HuH-7 (cell line): ENCODE measurements at regions not wholly inside any gene's neighbourhood (a gene's known extent, or its start where the extent isn't known, plus 50 kb on each side); places are given as distances from the start of the nearest gene placed in this dataset.

ENCODE experiments used
- DNase-seq: peaks from one replicate; pipeline ENCODE4 v3.0.0; 2011; ENCODE audit warnings: low spot score

DNA sequence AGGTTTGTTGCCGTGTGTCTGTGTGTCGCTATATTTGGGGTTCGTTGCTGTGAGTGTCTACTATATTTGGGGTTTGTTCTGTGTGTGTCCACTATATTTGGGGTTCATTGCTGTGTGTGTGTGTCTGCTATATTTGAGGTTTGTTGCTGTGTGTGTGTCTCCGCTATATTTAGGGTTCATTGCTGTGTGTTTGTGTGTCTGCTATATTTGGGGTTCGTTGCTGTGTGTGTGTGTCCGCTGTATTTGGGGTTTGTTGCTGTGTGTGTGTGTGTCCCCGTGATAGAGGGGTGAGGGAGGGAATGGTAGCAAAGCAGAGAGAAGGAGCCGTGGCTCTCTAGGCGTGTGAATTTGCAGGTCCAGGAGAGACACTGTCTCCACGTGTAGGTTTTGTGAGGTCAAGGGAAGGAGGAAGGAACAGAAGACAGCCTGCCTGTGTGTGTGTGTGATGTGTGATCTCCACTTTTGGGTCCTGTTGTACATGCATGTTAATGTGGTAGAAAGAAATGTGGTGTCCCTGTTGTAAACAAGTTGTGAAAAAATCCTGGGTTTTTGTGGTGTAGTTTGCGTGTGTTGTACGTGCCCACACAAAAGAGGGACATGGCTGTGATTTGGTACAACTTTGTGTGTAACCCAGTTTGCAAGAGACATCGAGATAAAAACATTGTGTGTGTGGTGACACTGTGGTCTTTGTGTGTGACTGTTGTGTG, 56.3 kb upstream of the ECE1 start:
- DNase-seq, result no peak

DNA sequence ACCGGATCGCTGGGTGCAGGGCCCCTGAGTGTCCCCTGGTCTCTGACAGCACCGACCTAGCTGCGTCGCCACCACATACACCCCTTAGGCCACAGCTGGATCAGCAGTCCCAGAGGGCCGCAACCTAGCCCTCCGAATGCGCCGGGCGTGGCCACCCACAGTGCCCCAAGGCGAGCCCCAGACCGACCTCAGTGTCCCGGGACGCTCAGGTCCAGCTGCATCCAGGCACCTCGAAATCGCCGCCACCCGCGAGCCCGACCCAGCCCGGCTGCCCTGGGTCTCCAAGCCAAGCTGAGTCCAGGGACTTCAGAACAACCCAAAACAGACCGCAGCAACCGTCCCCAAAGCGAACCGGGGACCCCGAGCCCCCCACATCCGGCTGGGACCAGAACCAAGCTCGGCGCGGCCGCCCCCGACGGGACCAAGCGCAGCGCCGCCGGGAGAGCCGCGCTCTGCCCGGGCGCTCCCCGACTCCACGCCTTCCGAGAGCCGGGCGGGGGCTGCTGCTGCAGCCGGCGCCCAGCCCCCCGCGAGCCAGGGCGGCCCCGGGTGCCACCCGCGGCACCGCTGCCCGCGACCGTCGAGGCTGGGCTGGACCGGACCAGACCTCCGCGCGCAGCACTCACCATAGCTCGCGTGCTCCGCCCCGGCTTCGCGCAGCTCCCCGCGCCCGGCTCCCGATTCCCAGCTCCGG, 54.6 kb upstream of the ECE1 start:
- DNase-seq, result no peak

DNA sequence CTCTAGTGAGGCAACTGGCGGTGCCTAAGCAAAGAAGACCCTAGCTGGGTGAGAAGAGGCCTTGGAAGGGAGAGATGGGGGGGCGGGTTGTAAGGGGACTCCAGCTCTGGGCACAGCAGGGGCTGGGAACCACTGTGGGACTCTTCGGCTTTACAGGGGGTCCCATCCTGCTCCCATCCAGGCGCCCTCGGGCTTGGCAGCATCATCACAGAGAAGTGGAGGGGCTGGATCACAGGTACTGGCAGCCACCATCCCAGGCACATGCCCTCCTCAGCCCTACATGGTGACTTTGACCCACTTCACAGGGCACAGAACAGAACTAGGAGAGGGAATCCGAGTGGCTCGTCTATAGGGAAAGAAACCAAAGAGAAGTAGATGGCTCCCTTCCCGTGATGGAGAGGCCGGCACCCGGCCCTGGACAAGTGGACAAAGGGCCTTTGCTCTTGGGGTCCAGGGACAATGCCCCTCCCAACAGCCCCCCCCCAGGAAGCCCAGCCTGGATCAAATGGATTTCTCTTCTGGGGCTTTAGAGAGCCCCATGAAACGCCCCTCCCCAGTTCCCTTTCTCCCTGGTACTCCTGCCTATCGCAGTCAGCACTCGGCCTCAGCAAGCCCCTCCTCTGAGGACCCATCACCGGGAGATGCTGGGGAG, 54.0 kb upstream of the ECE1 start:
- DNase-seq, result no peak

DNA sequence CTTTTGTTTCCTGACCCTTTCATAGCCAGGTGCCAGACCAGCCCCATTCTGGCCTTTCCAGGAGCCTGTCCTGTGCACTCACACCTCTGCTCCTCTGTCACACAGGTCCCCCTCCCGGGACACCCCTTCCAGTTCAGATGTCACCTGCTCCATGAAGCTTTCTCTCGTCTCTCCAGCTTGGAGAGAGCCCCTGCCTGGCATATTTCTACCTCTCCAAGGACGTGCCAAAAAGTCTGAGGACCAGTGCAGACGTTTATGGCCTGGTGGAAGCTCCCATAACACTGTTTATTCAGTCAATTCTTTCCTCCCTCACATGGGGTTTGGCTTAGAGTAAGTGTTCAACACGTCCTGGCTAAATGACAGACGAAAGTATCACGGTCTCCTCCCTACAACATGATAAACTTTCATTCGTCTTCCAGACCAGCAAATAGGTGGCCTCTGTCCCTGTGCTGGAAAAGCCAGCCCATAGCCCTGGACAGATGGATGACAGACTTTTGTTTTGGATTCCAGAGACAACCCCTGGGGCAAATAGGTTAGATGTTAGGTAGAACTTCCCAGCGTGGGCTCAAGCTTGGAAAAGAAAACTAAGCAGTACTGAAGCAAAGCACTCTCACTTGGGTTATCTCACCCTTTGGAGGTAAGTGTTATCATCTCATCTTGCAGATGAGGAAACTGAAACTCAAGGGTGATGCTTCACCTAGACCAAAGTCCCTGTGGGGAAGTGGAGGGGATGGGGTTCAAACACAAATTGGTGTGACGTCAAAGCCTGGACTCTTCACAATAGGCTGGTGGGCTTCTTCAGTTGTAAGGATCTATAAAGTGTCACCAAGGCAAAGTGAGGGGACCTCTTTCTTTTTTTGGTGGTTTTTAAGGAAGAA, 52.9 kb upstream of the ECE1 start:
- no peak for DNase-seq

DNA sequence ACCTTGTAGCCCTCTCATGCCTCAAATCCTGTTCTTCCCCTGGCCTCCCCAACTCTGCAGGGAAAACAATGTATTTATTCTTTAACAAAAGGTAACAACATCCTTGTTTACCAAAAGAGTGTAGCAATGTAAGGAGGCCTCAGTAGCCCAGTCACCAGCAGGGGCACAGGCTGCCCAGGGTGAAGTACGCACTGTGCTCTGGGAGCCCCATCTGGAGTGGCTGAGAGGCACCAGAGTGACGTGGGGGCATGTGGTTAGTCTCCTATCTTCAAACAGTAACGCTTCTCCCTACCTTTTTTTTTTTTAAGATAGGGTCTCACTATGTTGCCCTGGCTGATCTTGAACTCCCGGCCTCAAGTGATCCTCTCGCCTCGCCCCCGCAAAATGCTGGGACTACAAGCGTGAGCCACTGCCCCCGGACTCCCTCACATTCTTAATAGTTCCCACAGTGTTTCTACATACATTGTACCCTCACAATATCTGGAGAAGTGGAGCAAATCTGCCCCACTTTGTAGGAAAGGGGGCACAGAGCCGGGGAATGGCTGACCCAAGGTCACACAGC, 51.3 kb upstream of the ECE1 start:
- DNase-seq, result no peak

DNA sequence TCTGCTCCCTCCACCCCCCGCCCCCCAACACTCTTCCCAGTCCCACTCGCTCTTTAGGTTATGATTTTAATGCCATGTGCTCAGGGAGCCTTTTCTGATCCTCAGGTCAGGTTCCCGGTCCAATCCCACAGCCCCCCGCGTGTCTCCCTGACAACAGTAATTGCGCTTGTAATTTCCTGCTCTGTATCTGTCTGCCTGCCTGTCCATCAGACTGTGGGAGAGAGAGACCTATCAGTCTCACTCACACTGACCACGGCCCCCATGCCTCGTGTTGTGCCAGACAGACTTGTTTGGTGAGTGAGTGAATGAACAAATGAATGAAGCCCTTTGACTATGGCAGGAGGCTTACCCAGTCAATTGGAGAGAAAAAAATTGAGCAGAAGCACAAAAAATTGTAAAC, 50.8 kb upstream of the ECE1 start:
- no peak for DNase-seq

DNA sequence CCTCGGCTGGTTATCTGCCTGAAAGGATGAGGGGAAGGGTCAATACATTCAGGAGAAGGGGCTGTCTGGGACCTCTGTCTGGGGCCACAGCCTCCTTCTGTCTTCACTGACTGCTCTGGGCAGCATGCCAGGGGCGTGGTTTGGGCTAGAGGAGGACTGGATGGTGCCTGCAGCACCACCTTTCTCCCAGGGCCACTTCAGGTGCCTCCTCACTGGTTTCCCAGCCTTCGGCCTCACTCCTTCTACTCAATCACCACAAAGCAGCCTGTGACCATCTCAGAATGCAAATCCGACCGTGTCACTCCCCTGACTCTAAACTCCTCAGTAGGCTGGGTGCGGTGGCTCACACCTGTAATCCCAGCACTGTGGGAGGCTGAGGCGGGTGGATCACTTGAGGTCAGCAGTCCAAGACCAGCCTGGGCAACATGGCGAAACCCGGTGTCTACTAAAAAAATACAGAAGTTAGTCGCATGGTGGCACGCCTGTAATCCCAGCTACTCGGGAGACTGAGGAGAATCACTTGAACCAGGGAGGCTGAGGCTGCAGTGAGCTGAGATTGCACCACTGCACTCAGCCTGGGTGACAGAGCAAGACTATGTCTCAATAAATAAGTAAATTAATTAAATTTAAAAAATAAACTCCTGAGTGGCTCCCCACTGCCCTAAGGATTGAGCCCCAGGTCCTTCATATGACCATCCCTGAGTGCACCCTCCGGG, 50.1 kb upstream of the ECE1 start:
- DNase-seq, result no peak
